ENCODE measurements at regions not wholly inside any gene's neighbourhood (a gene's known extent, or its start where the extent isn't known, plus 50 kb on each side); places are given as distances from the start of the nearest gene placed in this dataset.

GRCh38 chr13:53101883-53102282 is 73.3 kb downstream of the OLFM4 start:
- no peaks in the 10 kb centered on the region for H3K27me3 ChIP-seq (ENCODE audit: control insufficient read depth in 3 of 3, insufficient read depth in 3 of 3, low read length in 2 of 3)
- peaks cover 0 to 4% (median 0%) of the 10 kb centered on the region in 4 donors for H3K9me3 ChIP-seq (ENCODE audit: control insufficient read depth in 4 of 4, insufficient read depth in 3 of 4, low read length in 3 of 4)
- WGBS, 2 donors = 91 to 97% methylated on average over 2 of the region's 2 CpGs
- TF ChIP-seq CTCF (IDR thresholded peaks at IDR 0.05; ENCODE audit: control extremely low read depth, extremely low read depth) = no peak
- H3K9ac ChIP-seq (ENCODE audit: insufficient read depth in 1 of 2, low read length in 2 of 2) = no peak overlapping the region
- peaks cover 0 to 3% (median 0%) of the 10 kb centered on the region in 5 donors for H3K4me1 ChIP-seq (ENCODE audit: control insufficient read depth in 5 of 5, insufficient read depth in 5 of 5, low read length in 5 of 5)
- no peak overlapping the region for H3K4me3 ChIP-seq
- no peak for ATAC-seq (ENCODE audit: insufficient read depth, low FRiP score)
- no peak for DNase-seq
- no peaks in the 10 kb centered on the region for H3K36me3 ChIP-seq (ENCODE audit: control insufficient read depth in 4 of 4, insufficient read depth in 4 of 4, low read length in 4 of 4)
- H3K27ac ChIP-seq (ENCODE audit: low read depth in 1 of 2, low read length in 1 of 2) = no peak overlapping the region

- no peak for TF ChIP-seq CTCF (IDR thresholded peaks at IDR 0.05; ENCODE audit: control extremely low read depth, extremely low read depth)
- no peak for ATAC-seq (ENCODE audit: insufficient read depth, low FRiP score)
- Histone ChIP-seq H3K9me3 (ENCODE audit: control insufficient read depth in 4 of 4, insufficient read depth in 3 of 4, low read length in 3 of 4) (peaks cover 0 to 4% (median 0%) of the 10 kb centered on the region in 4 donors), H3K36me3 (ENCODE audit: control insufficient read depth in 4 of 4, insufficient read depth in 4 of 4, low read length in 4 of 4) (no peaks in the 10 kb centered on the region), H3K27ac (ENCODE audit: low read depth in 1 of 2, low read length in 1 of 2) (no peak overlapping the region), H3K9ac (ENCODE audit: insufficient read depth in 1 of 2, low read length in 2 of 2) (no peak overlapping the region), H3K4me1 (ENCODE audit: control insufficient read depth in 5 of 5, insufficient read depth in 5 of 5, low read length in 5 of 5) (peaks cover 0 to 3% (median 0%) of the 10 kb centered on the region in 5 donors), H3K27me3 (ENCODE audit: control insufficient read depth in 3 of 3, insufficient read depth in 3 of 3, low read length in 2 of 3) (no peaks in the 10 kb centered on the region), H3K4me3 (no peak overlapping the region)
- no peak for DNase-seq
- 62 to 91% methylated on average over 2 of the region's 2 CpGs for WGBS, 2 donors
Measured at GRCh38 chr13:53104136-53104535, 75.5 kb downstream of the OLFM4 start.

GRCh38 chr13:53105477-53105876 is 76.9 kb downstream of the OLFM4 start:
- Histone ChIP-seq H3K9ac (ENCODE audit: insufficient read depth in 1 of 2, low read length in 2 of 2) (no peak overlapping the region), H3K27me3 (ENCODE audit: control insufficient read depth in 3 of 3, insufficient read depth in 3 of 3, low read length in 2 of 3) (no peaks in the 10 kb centered on the region), H3K36me3 (ENCODE audit: control insufficient read depth in 4 of 4, insufficient read depth in 4 of 4, low read length in 4 of 4) (no peaks in the 10 kb centered on the region), H3K4me1 (ENCODE audit: control insufficient read depth in 5 of 5, insufficient read depth in 5 of 5, low read length in 5 of 5) (peaks cover 0 to 3% (median 0%) of the 10 kb centered on the region in 5 donors), H3K4me3 (no peak overlapping the region), H3K9me3 (ENCODE audit: control insufficient read depth in 4 of 4, insufficient read depth in 3 of 4, low read length in 3 of 4) (peaks cover 0 to 2% (median 0%) of the 10 kb centered on the region in 4 donors), H3K27ac (ENCODE audit: low read depth in 1 of 2, low read length in 1 of 2) (no peak overlapping the region)
- 77 to 85% methylated on average over 3 of the region's 3 CpGs for WGBS, 2 donors
- no peak for TF ChIP-seq CTCF (IDR thresholded peaks at IDR 0.05; ENCODE audit: control extremely low read depth, extremely low read depth)
- ATAC-seq (ENCODE audit: insufficient read depth, low FRiP score) (no peak), DNase-seq (no peak)

GRCh38 chr13:53105890-53106289 is 77.3 kb downstream of the OLFM4 start:
- Histone ChIP-seq H3K4me3 (no peak overlapping the region), H3K27me3 (ENCODE audit: control insufficient read depth in 3 of 3, insufficient read depth in 3 of 3, low read length in 2 of 3) (no peaks in the 10 kb centered on the region), H3K36me3 (ENCODE audit: control insufficient read depth in 4 of 4, insufficient read depth in 4 of 4, low read length in 4 of 4) (no peaks in the 10 kb centered on the region), H3K9ac (ENCODE audit: insufficient read depth in 1 of 2, low read length in 2 of 2) (no peak overlapping the region), H3K9me3 (ENCODE audit: control insufficient read depth in 4 of 4, insufficient read depth in 3 of 4, low read length in 3 of 4) (peaks cover 0 to 2% (median 0%) of the 10 kb centered on the region in 4 donors), H3K4me1 (ENCODE audit: control insufficient read depth in 5 of 5, insufficient read depth in 5 of 5, low read length in 5 of 5) (no peaks in the 10 kb centered on the region), H3K27ac (ENCODE audit: low read depth in 1 of 2, low read length in 1 of 2) (no peak overlapping the region)
- TF ChIP-seq CTCF (IDR thresholded peaks at IDR 0.05; ENCODE audit: control extremely low read depth, extremely low read depth) = no peak
- DNase-seq (no peak), ATAC-seq (ENCODE audit: insufficient read depth, low FRiP score) (no peak)
- 64 to 68% methylated on average over 3 of the region's 3 CpGs for WGBS, 2 donors
